C4-2B (cell line): ENCODE measurements at regions not wholly inside any gene's neighbourhood (a gene's known extent, or its start where the extent isn't known, plus 50 kb on each side); places are given as distances from the start of the nearest gene placed in this dataset.
"Not testable (repeated sequence)": the region's sequence is repeated elsewhere in the genome, so short reads cannot be mapped to it uniquely, and the experiment has no call there.

Source experiments
- CTCF ChIP-seq: fragments of 450-650 bp; conservative IDR thresholded peaks from 2 replicates; pipeline ENCODE4 v1.5.1; 2017; ENCODE audit warnings: mild to moderate bottlenecking
- ZFX ChIP-seq: fragments of 450-650 bp; IDR thresholded peaks from 2 replicates; pipeline ENCODE4 v1.6.1; 2017

- TF ChIP-seq CTCF, ZFX: not testable (repeated sequence)
These were observed 236.2 kb downstream of the ZNF37A start for GRCh38 chr10:38330306-38330705.
